T47D (cell line): ENCODE measurements at regions not wholly inside any gene's neighbourhood (a gene's known extent, or its start where the extent isn't known, plus 50 kb on each side); places are given as distances from the start of the nearest gene placed in this dataset.
A peak's percentile ranks its signal among the peaks of the same experiment; 100 is the strongest.

Experiments
- DNase-seq, 2 experiments: peaks; one replicate each; pipeline versions ENCODE4 v3.0.0 to v3.0.0-alpha.2; 2011 to 2012; ENCODE audit warnings: low read depth in 1 of 2, low spot score in 1 of 2
- JUND ChIP-seq: IDR thresholded peaks from 2 replicates; pipeline ENCODE4 v1.6.1; 2012; ENCODE audit warnings: low read depth
- in situ Hi-C: cut with HindIII; loops from 2 replicates; pipeline ENCODE4 v1.10.0; 2016; ENCODE audit warnings: low sequenced_read_pairs, low pct_unique_long_range_greater_than_20kb

DNA sequence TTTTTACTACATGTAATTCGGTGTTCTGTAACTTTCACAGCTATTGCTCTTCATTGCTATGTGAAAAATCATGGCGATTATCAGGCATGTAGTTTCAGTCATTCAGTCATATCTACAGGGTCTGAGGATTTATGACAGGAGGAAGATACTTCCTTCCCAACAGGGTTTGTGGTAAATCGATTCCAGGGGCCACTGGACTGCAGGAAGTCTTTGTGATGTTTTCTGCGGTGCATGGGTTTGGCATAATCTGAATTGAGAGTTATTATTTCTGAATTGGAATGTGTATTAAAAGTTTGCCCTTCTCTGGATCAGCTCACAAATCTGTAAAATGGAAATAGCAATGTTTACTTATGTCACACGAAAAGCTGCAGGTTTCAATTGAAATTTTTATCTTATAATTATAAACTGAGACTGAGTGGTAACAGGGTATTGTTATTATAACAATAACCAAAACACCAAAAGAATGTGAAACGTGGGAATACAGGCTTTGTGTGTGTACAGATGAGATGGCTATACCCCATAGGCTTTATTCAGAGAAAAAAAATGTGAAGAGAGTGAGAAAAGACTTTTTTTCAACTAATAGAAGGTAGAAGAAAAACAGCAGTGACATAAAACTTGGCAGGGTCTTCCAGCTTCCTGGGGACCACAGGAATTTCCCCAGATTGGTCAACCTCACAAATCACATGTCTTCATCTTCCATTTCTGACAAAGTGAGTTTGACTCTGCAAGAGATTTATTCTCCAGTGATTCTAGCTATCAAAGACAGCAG, 307.7 kb upstream of the NFE2L3 start:
- in situ Hi-C loops = loop anchor here (25.0 kb wide), 1 partner anchor 457 kb away; no protein-coding TSS in a partner anchor
- no peak for DNase-seq
- TF ChIP-seq JUND = no peak

DNA sequence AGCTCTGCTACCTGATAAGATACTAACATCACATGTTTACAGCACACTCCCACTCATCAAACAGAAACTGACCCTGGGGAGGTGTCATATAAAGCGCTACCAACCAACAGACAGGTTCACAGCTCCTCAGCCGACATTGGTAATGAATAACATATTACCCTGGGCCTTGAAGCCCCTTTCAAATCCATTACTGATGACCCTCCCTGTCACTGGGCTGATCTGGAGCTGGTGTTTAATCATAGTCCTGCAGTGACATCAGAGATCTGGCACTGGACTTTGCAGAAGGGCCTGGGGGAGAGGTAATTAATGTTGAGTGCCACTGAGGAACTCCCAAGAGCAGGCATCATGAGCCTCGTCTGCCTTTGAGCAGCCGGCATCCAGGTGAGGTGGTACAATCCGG, 306.5 kb upstream of the NFE2L3 start:
- in situ Hi-C loops = loop anchor here (25.0 kb wide), 1 partner anchor 458 kb away; no protein-coding TSS in a partner anchor
- TF ChIP-seq JUND = no peak
- DNase-seq = no peak

DNA sequence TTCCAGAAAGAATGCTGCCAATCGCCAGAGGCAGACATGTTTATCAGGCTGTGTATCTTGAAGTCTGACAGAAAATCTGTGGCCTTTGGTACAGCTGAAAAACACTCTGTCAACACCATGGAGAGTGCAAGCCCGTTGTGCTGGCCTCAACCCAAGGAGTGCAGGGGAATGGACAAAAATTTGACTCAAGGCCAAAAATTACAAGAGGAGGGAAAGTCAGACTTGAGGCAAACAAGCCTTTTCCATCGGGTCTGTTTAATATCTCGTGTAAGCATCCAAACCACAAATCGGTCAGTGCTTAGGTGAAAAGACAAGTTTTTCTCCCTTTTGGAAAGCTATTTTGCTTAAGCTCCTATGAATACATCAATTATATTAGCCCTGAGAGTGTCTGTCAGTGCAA, 305.3 kb upstream of the NFE2L3 start:
- in situ Hi-C loops = loop anchor here (25.0 kb wide), 1 partner anchor 459 kb away; no protein-coding TSS in a partner anchor
- TF ChIP-seq JUND = peak; percentile 86
- peak; percentile 64 to 95 for DNase-seq

DNA sequence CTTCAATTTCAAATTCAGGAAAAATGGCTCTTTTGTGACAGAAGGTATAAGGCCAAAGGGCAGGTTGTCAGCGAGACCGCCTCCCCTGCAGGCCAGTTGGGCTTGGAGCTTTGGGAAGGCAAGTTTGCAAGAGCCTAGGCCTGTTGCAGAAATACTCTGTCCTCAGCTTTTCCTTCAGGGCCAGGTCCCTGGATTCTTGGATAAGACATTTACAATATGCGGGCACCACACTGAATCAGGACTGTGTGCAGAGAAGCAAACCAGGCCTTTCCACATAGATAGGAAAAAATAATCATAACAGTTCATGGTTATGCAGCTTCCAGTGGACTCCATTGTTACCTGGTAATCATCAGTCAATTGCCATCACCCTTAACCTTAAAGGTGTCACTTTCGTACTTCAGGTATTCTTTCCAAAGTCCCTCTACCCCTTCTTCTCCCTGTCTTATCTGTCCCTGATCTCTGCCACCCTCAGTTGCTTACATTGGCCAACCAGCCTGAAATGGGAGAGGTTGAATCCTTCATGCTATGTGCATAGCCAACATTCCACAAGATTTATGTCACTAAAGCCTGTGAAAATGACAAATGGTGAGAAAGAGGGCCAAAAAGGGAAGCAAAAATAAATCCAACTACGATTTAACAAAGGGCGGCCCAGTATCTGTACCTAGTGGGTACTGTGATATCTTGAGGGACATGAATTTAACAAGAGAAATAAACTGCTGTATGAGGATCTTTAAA, 304.5 kb upstream of the NFE2L3 start:
- peak; percentile 80 for TF ChIP-seq JUND
- in situ Hi-C loops = loop anchor here (25.0 kb wide), 1 partner anchor 460 kb away; no protein-coding TSS in a partner anchor

DNA sequence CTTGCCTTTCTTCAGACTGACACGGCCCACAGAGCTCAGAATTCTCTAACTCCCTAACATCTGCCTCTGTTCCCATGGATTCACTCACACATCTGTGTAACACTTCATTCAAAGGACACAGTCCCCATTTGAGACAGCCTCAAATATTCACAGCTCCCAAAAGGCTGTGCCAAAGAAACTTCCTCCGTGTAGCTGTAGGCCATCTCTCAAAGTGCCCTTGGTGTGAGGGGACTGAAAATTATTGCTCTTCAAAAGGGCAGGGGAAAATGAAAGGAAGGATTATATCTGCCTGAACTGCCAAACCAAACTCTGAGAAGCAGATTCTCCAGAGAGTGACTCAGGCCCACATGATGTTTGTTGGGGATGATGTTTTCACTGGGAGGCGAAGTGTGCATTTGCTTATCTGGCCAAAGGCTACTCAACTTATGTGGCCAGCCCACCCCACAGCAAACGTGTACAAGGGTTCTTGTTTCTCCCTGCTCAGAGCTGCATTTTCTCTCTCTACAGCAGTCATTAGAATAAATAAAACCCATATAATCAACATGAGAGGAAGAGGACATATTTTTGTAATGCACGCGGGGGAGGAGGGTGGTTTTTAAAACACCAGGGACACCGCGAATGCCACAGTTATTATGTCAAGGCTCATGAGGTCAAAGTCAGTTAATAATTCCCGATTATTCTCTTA, 302.4 kb upstream of the NFE2L3 start:
- peak in 1 of 2 experiments; percentile 47 for DNase-seq
- in situ Hi-C loops = loop anchor here (25.0 kb wide), 1 partner anchor 462 kb away; no protein-coding TSS in a partner anchor
- no peak for TF ChIP-seq JUND

More for the DNA sequence above, 304.5 kb upstream of the NFE2L3 start:
- DNase-seq = peak in 1 of 2 experiments; percentile 82

DNA sequence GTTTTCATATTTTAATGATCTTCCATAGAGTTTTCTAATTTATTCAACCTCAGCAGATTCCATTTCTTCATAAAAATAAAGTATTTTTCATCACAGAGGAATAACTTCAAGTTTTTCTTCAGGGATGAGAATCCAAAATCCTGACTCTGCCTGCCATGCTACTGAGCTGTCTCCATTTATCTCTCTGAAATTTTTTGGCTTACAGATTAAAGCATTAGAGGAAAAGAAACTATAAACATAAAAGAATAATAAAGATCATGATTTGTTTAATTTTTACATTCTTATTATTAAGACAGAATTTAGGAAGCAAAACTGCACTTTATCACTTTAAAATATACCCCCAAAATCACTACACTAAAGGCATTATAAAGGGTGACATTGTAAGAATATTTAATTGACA, 301.8 kb upstream of the NFE2L3 start:
- TF ChIP-seq JUND = no peak
- in situ Hi-C loops = no loop called here
- no peak for DNase-seq

DNA sequence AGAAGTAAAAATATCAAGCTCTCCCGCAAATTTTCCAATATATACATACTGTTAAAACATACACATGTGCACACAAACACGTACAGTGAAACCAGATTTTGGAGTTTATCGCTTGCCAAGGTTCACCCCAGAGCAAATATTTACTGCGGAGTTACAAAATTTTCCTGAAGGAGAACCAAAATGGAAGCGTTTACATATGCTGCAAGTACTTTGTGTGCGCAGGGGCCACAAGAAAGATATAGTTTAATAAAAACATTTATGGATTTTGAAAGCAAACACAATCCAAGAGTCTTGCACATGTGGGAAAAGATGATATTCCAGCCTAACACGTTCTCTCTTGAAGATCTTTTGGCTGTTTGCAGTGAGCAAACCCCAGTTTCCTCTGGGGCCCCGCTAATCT, 301.3 kb upstream of the NFE2L3 start:
- TF ChIP-seq JUND = no peak
- DNase-seq = peak in 1 of 2 experiments; percentile 60
- in situ Hi-C loops = no loop called here

DNA sequence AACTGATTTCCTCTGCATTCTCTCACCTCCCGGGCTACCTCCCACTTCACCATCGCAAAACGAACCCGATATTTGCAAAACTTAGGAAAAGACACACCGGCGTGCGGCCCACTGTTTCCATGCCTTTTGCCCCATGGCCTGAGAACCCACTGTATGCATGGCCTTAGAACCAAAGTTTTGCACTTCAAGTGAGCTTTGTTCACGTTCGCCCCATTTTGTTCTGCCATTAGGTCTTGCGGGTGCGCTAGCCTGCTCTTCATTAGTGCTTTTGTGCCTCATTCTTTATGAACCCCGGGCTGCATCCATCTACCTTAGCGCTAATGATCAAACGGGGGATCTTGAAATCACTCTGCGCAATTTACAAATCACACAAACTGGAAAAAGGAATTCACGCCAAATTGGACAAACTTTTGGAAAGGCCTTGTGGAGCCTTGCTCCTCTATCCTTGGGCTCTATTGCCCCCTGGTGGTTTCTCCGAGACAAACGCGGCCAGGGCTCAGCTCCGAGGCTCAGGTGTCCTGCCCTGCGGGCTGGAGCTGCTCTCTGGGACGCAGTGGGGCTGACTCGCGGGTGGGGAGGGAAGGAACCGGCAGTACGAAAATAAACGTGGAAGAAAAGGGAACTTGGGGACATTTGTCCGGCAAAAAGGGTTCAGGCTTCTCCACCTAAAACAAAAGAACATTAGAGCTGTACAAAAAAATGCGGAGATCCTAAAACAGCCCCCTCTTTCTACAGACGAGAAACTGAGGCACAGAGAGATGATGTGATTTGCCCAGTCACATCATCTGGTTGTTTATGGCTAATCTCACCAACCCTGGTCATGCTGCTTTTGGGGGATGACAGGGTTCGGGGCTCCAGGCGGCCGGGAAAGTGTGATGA, 300.4 kb upstream of the NFE2L3 start:
- in situ Hi-C loops = no loop called here
- DNase-seq = peak; percentile 62 to 93
- no peak for TF ChIP-seq JUND

DNA sequence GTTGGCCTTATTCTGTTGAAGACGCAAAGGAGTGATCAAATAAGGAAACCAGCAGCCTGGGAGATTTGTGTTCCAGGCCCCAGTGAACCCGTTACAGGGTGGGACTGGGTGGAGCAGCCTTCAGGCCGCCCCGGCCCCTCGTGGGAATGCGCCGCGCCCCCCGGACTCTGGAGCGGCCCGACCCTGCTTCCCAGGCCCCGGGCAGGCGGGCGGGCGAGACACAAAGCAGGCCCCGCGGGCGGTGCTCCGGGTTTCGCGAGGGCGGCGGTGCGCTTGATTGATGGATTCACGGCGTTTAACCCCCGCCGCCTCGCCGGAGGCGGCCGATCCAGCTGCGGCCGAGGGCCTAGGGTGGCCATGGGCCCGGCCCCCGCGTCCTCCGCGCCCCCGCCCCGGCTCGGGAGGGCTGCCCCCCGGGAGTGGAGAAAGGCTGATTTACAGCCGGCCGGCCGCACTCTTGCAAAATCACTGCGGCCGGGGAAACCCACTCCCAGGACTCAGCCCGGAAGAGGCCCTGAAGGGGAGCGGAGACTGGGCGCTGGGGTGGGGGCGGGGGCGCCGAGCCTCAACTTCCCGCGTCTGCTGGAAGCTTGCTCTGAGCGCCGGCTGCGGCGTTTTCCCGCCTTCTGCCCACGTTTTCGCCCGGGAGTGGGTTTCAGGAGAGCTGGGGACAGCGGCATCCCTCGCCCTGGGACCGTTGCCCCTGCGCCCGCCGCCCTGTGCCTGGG, 299.6 kb upstream of the NFE2L3 start:
- TF ChIP-seq JUND = no peak
- in situ Hi-C loops = no loop called here
- no peak for DNase-seq

DNA sequence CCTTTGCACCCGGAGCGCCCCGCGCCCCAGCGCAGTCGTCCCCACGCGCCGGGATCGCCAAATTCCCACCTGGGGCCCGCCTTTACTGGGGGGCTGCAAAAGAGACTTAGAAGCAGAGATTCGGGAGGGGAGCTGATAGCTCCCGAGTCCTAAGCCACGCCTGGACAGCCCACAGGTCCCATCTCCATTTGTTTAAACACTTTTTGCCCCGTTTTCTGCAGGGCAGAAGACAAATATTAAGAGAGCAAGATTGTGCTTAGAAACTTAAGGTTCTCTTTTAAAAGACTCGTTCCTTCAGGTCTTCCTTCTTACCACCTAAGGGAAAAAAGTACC, 299.1 kb upstream of the NFE2L3 start:
- in situ Hi-C loops = no loop called here
- no peak for TF ChIP-seq JUND

DNA sequence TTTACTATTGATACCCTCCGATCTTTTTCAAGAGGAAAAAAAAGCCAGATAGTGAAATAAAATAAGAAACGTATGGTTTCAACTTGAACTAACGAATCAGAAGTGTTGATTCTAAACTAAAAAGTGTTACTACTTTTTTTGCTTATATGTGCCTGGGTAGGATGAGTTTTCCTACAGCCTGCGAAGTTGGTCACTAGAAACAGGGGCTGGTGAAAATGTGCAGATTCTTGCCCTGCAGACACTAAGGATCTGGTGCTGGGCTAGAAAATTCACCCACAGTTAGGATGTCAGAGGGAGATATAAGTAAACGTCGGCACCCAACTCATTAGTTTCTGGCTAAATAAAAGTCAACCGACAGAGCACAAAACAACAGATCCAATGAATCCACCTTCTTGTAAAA, 298.7 kb upstream of the NFE2L3 start:
- TF ChIP-seq JUND = no peak
- in situ Hi-C loops = no loop called here
- DNase-seq = no peak

More for the DNA sequence above, 299.1 kb upstream of the NFE2L3 start:
- DNase-seq = no peak
